Forelimb muscle (tissue), 1 donor: ENCODE measurements at regions not wholly inside any gene's neighbourhood (a gene's known extent, or its start where the extent isn't known, plus 50 kb on each side); places are given as distances from the start of the nearest gene placed in this dataset.
"Not testable (repeated sequence)": the region's sequence is repeated elsewhere in the genome, so short reads cannot be mapped to it uniquely, and the experiment has no call there.

Experiments
- DNase-seq: peaks from one replicate; pipeline ENCODE4 v3.0.0-alpha.2; 2013; ENCODE audit warnings: low read depth

DNA sequence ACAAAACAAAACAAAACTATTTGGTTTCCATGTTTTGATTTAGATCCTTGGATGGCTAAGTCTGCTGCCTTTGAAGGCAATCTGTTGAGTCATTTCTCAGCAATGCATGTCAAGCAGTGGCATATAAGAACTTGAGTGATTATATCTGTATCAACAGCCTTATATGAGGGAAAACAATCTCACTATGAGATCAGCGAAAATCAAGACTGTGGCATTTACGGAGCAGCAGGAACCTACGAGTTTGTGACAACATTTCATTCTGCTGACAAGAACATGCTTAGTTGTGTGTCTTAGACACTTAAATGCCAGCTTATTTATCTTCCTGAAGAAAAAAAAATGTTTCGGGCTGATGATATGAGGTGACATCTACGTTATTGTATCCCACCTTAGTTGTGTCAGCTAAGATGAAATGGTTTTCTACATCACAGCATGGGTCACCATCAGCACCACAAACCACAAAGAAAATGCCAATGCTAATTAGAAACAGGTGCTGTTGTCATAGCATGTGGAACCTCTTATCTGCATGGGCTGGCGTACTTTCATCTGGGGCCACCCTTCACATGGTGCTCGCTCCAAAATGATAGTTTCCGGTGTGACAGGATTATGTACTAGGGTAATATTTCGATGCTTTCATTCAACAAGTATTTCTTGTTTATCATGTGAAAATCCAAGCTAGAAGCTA, 1085.5 kb downstream of the SORCS1 start:
- no peak for DNase-seq

DNA sequence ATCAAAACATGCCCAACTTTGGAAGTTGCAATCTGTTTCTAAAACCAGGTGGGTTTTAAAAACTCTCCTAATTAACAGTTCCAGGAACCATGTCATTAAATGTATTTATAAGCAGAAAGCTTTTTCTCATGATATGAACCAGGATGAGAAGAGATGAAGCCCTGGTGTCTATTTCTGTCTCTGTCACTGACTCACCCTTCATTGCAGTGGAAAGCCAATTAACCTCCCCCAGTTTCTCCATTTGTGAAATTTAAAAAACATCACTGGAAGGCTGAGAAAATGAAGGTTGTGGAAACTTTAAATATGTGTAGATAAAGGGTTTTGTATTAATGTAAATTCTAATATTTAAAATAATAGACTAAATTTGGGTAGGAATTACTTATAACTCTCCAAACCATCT, 1088.0 kb downstream of the SORCS1 start:
- no peak for DNase-seq

DNA sequence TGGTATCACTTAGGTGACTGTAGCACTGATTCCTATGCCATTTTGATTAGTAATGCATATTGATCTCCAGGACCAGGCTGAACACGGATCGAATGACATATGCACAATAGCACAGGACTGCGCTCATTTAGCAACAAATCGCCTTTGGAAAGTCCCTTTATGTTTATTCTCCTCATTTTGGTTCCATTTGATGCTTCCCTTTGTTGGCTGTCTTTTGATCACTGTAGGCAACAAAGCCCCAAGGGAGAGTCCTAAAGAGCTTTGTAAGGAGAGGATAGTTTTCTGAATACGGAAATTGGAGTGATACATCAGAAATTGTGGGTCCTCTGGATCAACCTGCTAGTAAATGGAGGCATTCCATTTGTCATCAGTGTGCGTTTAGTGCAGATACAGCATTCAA, 1111.4 kb downstream of the SORCS1 start:
- no peak for DNase-seq

DNA sequence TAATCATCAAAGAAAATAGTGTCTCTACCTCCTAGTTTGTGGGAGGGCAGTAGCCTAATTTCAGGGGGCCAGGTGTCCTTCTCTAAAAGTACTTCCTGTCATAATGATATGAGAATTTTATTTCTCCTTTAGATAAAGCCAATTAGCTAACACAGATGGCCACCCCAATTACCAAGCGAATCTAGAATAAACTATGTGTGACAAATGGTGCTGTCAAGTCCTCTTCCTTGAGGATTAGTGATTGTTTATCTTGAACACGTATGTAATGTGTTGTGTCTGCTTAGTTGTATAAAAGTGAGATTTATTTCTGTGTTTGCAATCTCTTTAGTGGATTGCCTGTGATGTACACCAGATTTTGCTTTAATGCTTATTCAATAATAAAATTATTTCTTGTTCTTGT, 1120.0 kb downstream of the SORCS1 start:
- DNase-seq, result no peak

DNA sequence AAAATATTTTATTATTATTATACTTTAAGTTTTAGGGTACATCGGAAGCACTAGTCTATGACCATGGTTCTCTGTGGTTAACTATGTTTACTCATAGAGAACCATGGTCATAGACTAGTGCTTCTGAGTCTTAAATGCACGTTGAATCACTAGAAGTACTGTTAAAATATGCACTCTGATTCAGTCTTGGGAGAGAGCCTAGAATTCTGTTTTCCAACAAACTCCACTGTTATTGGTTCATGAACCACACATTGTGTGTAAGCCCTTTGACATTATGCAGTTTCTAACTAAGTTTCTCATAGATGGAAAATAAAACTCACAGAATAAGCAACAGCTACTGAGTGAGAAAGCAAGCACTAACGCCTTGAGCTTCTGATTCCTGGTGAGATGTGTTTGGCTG, 1120.6 kb downstream of the SORCS1 start:
- no peak for DNase-seq

DNA sequence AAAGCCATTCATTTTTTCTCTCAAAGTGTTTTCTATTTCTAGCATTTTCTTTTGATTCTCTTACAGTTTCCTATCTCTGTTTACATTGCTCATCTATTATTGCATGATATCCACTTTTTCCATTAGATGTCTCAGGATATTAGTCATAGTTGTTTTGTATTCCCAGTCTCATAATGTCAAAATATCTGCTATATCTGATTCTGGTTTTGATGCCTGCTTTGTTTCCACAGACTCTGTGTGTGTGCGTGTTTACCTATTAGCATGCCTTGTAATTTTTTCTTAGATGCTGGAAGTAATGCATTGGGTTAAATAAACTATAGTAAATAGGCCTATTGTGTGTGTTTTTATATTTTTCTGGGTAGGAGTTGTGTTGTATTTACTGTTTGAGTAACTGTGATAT, 1126.3 kb downstream of the SORCS1 start:
- DNase-seq, result no peak

DNA sequence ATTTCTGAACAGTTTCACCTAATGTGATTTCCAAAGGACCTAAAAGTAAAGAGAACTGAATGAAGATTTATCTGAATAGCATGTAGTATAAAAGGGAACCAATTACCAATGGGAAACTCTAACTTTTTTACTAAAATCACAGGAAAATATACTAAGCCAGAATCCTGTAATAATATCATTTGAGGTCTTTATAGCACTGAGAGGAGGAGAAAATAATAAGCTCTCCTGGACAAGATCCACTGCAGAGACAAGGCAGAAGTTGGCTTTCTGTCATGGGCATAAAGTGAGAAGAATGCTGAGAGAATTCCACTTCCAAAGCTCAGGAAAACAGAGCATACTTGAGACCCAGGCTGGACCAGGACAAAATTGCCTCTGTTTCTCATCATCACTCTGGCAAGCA, 1131.4 kb downstream of the SORCS1 start:
- no peak for DNase-seq

DNA sequence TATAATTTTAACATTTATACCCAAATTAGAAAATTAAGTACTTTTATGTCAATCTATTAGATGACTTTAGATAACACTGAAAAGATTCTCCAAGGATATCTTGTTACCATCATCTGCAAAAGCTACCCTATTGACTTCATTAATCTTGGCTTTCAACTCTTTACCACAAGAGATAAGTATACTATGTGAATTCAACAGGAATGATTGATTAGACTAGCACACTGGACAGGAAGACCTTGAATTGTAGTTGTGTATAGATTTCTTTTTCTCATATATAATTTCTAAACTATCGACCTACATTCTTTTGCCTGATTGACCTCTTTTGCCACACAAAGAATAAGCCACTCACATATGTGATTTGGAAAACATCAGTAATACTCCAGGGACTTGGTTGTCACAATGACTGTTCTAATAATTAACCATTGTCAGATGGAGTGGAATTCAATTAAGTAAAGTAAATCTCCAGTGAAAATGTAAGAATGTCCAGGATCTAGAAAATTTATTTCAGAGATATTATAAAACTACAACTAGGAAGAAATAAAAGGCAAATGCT, 1132.0 kb downstream of the SORCS1 start:
- DNase-seq, result no peak

DNA sequence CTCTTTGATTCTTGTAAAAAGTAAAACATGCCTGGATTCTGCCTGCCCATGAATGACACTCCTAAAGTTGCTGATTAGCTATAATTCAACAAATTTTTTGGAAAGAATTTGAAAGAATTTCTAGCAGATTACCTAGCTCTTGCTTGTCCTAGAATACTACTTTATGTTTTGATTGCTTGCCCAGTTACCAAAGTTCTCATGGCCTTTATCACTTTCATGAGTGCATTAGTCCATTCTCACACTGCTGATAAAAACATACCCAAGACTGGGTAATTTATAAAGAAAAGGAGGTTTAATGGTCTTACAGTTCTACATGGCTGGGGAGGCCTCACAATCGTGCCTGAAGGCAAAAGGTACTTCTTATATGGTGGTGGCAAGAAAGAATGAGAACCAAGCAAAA, 1137.3 kb downstream of the SORCS1 start:
- DNase-seq, result no peak

DNA sequence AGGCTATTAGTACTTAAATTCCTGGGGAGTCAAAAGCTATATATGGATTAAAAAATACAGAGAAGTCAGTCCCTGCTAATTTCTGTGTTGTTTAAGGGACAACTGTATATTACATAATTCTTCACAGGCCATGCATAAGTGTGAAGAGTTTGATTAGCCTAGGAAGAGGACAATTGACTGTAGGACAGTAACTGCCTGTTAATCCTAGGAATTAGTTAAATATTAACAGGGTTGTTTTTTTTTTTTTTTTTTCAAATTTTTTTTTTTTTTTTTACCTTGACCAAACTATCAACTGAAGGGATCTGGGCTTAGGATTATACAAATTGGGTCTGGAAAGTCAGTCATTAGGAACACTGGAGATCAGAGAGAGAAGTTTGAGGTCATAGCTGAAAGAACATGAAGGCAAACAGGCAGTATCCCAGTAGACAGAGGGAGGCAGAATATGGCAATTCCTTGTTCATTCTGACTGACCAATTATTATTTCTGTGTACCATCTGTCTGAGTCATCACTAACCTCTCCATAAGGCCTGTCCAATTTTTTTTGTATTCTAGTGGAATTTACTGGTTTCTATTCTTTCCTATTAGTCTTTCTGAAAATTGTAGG, 1139.2 kb downstream of the SORCS1 start:
- no peak for DNase-seq

DNA sequence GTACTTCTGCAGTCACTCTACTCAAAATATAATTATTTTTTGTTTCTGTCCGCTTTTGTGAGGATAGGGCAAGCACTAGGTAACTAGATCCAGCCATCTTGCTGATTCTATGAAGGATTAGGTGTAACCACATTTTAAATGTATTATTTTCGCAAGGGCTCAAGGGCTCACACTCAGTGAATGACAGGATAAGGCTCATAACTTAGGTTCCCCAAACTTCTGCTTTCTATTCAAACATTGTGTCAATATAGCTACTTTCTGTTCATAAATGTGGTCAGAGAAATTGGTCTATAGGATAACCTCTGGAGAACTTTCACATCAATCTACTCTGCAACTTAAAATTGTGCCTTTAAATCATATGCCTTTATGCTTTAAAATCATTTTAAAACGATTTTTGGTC, 1141.2 kb downstream of the SORCS1 start:
- DNase-seq, result no peak

DNA sequence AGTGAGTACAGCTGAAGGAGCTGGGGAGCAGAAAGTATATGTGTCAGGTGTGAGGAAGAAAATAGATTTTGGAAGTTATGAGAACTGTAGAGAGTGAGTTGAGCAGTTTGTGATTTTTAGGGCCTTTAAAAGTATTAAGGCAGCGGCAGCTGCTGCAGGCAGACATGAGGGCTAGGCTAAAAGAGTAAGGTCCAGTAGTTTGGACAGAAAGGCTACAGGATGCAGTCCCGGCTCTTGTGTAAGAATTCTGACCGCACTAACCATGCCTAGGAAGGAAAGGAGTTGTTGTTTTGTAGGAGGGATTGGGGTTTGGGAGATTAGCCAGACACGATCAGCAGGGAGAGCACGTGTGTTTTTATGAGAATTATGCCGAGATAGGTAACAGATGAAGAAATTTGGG, 1144.9 kb downstream of the SORCS1 start:
- DNase-seq, result not testable (repeated sequence)

DNA sequence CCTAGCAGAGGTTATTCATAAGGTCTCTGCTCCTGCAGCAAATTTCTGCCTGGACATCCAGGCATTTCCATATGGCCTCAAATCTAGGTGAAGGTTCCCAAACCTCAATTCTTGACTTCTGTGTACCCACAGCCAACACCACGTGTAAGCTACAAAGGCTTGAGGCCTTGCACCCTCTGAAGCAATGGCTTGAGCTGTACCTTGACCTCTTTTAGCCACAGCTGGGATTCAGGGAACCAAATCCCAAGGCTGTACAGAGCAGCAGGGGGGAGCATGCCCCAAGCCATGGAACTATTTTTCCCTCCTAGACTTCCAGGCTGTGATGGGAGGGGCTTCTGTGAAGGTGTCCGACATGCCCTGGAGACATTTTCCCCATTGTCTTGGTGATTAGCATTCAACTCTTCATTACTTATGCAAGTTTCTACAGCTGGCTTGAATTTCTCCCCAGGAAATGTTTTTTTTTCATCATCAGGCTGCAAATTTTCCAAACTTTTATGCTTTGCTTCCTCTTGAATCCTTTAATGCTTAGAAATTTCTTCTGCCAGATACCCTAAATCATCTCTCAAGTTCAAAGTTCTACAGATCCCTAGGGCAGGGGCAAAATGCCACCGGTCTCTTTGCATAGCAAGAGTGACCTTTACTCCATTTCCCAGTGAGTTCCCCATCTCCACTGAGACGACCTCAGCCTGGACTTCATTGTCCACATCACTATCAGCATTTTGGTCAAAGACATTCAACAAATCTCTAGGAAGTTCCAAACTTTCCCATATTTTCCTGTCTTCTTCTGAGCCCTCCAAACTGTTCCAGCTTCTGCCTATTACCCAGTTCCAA, 1148.9 kb downstream of the SORCS1 start:
- DNase-seq, result not testable (repeated sequence)

DNA sequence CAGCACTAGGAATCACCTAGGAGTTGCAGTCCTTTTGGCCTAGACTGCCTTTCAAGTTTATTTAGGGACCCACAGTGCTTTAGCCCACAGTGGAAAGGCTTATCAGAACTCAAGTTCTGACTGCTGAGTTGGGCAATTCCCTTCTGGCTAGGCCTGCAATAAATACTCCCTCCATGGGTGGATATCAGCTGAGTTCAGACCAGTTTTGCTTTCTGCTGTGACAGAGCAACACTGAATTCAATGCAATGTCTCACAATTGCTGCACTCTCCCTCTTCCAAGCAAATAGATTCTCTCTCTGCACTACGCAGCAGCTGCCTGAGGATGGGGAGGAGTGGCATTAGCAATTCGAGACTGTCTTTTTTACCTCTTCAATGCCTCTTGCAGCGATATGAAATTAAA, 1153.3 kb downstream of the SORCS1 start:
- no peak for DNase-seq

DNA sequence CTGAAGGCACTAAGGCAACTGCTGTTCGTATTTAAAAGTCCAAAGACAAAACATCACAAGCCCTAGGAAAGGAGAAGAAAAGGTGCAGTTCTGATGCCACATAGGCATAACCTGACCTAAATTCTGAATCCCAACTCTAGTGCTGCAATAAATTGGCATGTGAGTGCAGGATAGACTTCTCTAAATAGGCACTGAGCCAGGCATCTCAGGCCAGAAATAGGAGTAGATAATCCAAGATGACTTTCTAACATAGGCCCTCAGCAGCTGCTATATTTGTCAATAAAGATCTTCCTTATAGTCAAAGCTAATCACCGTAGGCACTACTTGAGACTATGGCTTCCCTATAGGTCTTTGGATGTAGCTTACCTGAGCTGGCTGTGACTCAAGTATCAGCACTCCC, 1163.8 kb downstream of the SORCS1 start:
- no peak for DNase-seq

DNA sequence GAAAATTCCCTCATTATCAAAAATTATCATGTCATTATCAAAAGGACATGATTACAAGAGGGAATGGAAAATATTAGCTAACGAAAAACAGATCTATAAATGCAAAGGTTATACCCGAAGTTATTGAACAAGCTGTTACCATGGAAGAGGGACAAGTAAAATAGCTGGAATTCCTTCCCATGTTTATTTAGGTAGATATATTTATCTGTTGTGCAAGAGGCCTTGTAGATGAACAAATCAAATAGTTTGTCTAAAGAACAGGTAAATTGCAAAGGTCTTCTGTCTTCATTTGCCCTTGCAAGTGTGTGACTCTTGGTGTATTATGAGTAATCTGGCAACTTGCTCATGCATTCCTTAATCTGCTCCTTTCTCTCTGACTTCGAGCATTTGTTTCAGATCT, 1170.9 kb downstream of the SORCS1 start:
- no peak for DNase-seq

DNA sequence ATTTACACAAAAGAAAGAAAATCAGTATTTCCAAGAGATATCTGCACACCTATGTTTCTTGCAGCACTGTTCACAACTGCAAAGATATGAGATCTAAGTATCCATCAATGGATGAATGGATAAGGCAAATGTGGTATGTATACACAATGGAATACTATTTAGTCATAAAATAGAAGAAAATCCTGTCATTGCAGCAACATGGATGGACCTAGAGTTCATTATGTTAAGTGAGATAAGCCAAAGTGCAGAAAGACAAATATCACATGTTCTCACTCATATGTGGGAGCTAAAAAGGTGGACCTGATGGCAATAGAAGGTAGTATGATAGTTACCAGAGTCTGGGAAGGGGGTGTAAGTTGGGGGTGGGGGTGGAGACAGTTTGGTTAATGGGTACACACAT, 1171.6 kb downstream of the SORCS1 start:
- DNase-seq, result no peak

DNA sequence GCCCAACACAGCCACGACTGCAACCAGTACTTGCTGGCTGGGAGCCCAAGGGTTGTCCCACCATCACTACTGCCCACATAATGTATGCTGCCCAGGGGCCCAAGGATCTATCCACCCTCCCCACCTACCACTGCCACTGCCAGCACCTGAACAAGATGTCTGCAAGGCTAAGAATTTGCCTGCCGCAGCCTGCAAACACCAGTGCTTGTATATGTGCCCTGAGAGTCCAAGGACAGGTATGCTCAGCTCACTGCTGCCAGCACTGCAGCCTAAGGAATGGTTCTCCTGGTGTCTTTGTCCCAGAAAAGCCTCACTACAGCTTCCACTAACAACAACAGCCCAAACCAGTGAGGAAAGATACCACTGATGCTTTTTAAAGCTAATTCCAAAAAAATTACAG, 1174.0 kb downstream of the SORCS1 start:
- DNase-seq, result no peak

DNA sequence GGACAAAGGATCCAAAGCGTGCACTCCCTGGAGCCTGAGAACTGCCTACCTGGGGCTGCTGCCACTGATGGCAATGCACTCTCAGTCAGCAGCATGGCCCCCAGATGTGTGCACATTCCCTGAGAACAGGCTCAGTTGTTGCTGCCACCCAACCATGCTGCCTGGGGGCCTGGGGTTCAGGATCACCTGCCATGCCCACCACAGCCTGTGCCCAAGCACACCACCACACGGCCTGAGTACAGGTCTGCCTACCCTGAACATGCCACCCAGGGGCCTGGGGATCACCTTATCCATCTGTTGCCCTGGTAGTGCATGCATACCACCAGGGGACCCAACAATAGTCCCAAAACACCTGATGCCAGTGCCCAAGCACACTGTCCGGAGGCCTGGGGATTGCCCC, 1174.5 kb downstream of the SORCS1 start:
- DNase-seq, result no peak

DNA sequence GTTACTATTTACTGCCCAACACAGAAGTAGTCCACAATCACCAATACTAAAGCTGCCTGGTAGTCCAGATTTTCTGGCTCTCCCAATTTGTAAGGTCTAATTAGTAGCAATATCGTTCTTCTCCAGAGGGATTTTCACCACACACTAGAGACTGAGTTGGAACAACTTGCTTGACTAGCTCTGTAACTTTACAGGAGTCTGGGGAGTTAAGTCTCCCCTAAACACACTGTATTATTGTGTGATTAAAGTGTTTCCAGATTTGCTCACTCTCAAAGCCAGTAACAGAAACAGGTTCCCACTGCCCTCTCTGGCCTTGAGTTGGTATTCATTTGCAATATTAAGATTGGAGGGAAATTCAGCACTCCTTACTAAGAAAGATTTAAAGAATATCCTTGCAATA, 1175.7 kb downstream of the SORCS1 start:
- DNase-seq, result no peak

DNA sequence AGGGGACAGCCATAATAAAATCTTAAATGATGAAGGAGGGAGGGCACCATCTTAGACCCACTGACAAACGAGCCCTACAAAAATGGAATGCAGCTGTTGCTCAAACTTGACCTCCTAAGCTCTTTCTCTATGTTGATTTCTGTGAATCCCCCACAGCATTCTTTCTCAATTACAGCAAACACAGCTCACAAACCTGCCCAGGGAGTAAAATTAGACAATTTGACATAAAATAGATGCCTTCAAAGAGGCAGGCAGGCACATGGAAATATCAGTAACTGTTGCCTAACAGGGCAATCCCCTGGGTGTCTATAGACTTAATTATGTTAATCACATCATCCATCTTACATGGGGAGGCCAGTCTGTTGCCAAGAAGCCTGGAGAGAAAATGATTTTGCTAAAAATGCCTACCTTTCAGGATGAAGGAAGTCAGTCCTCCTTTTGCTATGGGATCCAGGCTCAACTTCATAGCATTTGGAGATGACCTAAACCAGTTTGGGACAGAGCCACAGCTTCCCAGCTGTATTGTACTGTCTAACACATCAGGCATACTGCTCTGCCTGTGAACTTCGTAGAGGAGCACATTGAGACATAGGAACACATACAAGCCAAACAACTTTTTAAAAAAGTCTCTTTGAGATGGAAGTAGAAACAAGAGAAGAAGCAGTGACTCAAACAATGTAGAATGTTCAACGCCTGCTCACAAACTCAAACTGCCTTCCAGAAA, 1177.4 kb downstream of the SORCS1 start:
- DNase-seq, result peak; percentile 66

DNA sequence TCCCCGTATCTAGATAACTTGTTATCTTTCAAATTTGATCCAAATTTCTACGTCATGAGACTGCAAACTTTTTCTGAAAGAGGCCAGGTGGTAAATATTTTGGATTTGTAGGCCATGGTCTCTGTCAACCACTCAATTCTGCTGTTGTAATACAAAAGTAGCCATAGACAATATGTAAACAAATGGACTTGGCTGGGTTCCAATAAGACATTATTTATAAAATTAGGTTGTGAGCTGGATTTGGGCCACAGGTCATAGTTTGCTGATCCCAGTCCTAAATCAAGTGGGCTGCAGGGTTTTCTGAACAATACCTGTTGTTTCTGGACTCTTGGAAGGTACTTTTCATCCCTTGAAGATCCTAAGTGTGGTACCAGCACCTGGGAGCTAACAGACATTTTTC, 1178.0 kb downstream of the SORCS1 start:
- DNase-seq, result no peak
